ENCODE measurements at regions not wholly inside any gene's neighbourhood (a gene's known extent, or its start where the extent isn't known, plus 50 kb on each side); places are given as distances from the start of the nearest gene placed in this dataset.

- no peak overlapping the region for H3K4me3 ChIP-seq (ENCODE audit: low read depth, low read length)
- no peak for TF ChIP-seq MYC (IDR thresholded peaks at IDR 0.05; ENCODE audit: low read depth, low read length)
- no peak for TF ChIP-seq MAX (IDR thresholded peaks at IDR 0.05; ENCODE audit: low read depth, low read length)
- TF ChIP-seq POLR2A (IDR thresholded peaks at IDR 0.05; ENCODE audit: extremely low read depth, insufficient read length), result no peak
- no peak for TF ChIP-seq CTCF (IDR thresholded peaks at IDR 0.05; ENCODE audit: low read depth, low read length)
- DNase-seq (ENCODE audit: low read depth), result no peak
These were observed 125.4 kb upstream of the ACKR3 start for GRCh38 chr2:236444187-236444586.

GRCh38 chr2:236445678-236446077 is 123.9 kb upstream of the ACKR3 start:
- H3K4me3 ChIP-seq (ENCODE audit: low read depth, low read length), result no peak overlapping the region
- no peak for DNase-seq (ENCODE audit: low read depth)
- TF ChIP-seq MYC (IDR thresholded peaks at IDR 0.05; ENCODE audit: low read depth, low read length) (no peak), POLR2A (IDR thresholded peaks at IDR 0.05; ENCODE audit: extremely low read depth, insufficient read length) (no peak), MAX (IDR thresholded peaks at IDR 0.05; ENCODE audit: low read depth, low read length) (no peak), CTCF (IDR thresholded peaks at IDR 0.05; ENCODE audit: low read depth, low read length) (no peak)

GRCh38 chr2:236446521-236446920 is 123.1 kb upstream of the ACKR3 start:
- no peak overlapping the region for H3K4me3 ChIP-seq (ENCODE audit: low read depth, low read length)
- DNase-seq (ENCODE audit: low read depth), result no peak
- TF ChIP-seq MYC (IDR thresholded peaks at IDR 0.05; ENCODE audit: low read depth, low read length), result no peak
- TF ChIP-seq POLR2A (IDR thresholded peaks at IDR 0.05; ENCODE audit: extremely low read depth, insufficient read length), result no peak
- TF ChIP-seq MAX (IDR thresholded peaks at IDR 0.05; ENCODE audit: low read depth, low read length), result no peak

GRCh38 chr2:236449167-236449761 is 120.4 kb upstream of the ACKR3 start:
- DNase-seq (ENCODE audit: low read depth), result no peak
- TF ChIP-seq MAX (IDR thresholded peaks at IDR 0.05; ENCODE audit: low read depth, low read length), result no peak
- TF ChIP-seq MYC (IDR thresholded peaks at IDR 0.05; ENCODE audit: low read depth, low read length), result no peak
- no peak for TF ChIP-seq CTCF (IDR thresholded peaks at IDR 0.05; ENCODE audit: low read depth, low read length)
- TF ChIP-seq POLR2A (IDR thresholded peaks at IDR 0.05; ENCODE audit: extremely low read depth, insufficient read length), result no peak
- H3K4me3 ChIP-seq (ENCODE audit: low read depth, low read length), result no peak overlapping the region

GRCh38 chr2:236452238-236452637 is 117.4 kb upstream of the ACKR3 start:
- no peak for DNase-seq (ENCODE audit: low read depth)
- TF ChIP-seq MAX (IDR thresholded peaks at IDR 0.05; ENCODE audit: low read depth, low read length) (no peak), POLR2A (IDR thresholded peaks at IDR 0.05; ENCODE audit: extremely low read depth, insufficient read length) (no peak), MYC (IDR thresholded peaks at IDR 0.05; ENCODE audit: low read depth, low read length) (no peak), CTCF (IDR thresholded peaks at IDR 0.05; ENCODE audit: low read depth, low read length) (no peak)
- no peak overlapping the region for H3K4me3 ChIP-seq (ENCODE audit: low read depth, low read length)

- H3K4me3 ChIP-seq (ENCODE audit: low read depth, low read length), result no peak overlapping the region
- no peak for DNase-seq (ENCODE audit: low read depth)
- no peak for TF ChIP-seq MAX (IDR thresholded peaks at IDR 0.05; ENCODE audit: low read depth, low read length)
These were observed 115.5 kb upstream of the ACKR3 start for GRCh38 chr2:236454076-236454475.

Measured in NB4 (cell line).